CD14-positive monocyte (primary cell): ENCODE measurements at regions not wholly inside any gene's neighbourhood (a gene's known extent, or its start where the extent isn't known, plus 50 kb on each side); places are given as distances from the start of the nearest gene placed in this dataset.

Experiments
- DNase-seq, 3 donors: peaks; one replicate each; pipeline ENCODE4 v3.0.0-alpha.2; 2011 to 2022
- H2AFZ ChIP-seq: 2 replicates; pipeline ENCODE4 v1.6.0; 2012; ENCODE audit warnings: mild to moderate bottlenecking, low read depth, low read length, inconsistent platforms; ENCODE audit not compliant: insufficient read depth, poor library complexity, severe bottlenecking
- H3K27ac ChIP-seq, 2 donors: 1 replicate in 1 of 2; 2 replicates in 1 of 2; pipeline ENCODE4 v1.5.1; 2012 to 2013; ENCODE audit warnings: low read length in 2 of 2, control low read depth in 1 of 2, inconsistent platforms in 1 of 2, low read depth in 1 of 2, mild to moderate bottlenecking in 1 of 2
- H3K27me3 ChIP-seq, 2 donors: one replicate each; pipeline versions ENCODE4 v1.6.0 to v1.6.1; 2011 to 2013; ENCODE audit warnings: low read length in 2 of 2; ENCODE audit not compliant: control insufficient read depth in 2 of 2, insufficient read depth in 2 of 2
- H3K36me3 ChIP-seq, 2 donors: replicated peaks in 1 of 2; 1 replicate in 1 of 2; 2 replicates in 1 of 2; pipeline versions ENCODE4 v1.5.1 to v1.6.1; 2012 to 2013; ENCODE audit warnings: low read length in 2 of 2, control low read depth in 1 of 2, inconsistent platforms in 1 of 2, mild to moderate bottlenecking in 1 of 2; ENCODE audit not compliant: insufficient read depth in 2 of 2, control insufficient read depth in 1 of 2
- H3K4me1 ChIP-seq, 2 donors: 1 replicate in 1 of 2; 2 replicates in 1 of 2; pipeline versions ENCODE4 v1.5.1 to v1.6.1; 2012 to 2013; ENCODE audit warnings: low read length in 2 of 2, control low read depth in 1 of 2, inconsistent platforms in 1 of 2, mild to moderate bottlenecking in 1 of 2, moderate library complexity in 1 of 2; ENCODE audit not compliant: insufficient read depth in 2 of 2, control insufficient read depth in 1 of 2
- H3K4me2 ChIP-seq: replicated peaks from 2 replicates; pipeline ENCODE3; 2012; ENCODE audit warnings: low read length, moderate library complexity, mild to moderate bottlenecking; ENCODE audit not compliant: poor library complexity, severe bottlenecking; ENCODE audit errors: extremely low read depth
- H3K4me3 ChIP-seq, 3 experiments: fragments of 200-600 bp in 1 of 3; sonication (generic) in 1 of 3; replicated peaks in 1 of 3; 1 replicate in 2 of 3; 2 replicates in 1 of 3; pipeline ENCODE4 v1.5.1; 2011 to 2013; ENCODE audit warnings: low read length in 3 of 3, mild to moderate bottlenecking in 3 of 3, control low read depth in 2 of 3, low read depth in 2 of 3, inconsistent platforms in 1 of 3, moderate library complexity in 1 of 3
- H3K79me2 ChIP-seq: 2 replicates; pipeline ENCODE4 v1.6.0; 2012; ENCODE audit warnings: mild to moderate bottlenecking, control low read depth, inconsistent platforms, low read length, moderate library complexity; ENCODE audit not compliant: insufficient read depth
- H3K9ac ChIP-seq: 2 replicates; pipeline ENCODE4 v1.6.0; 2017; ENCODE audit warnings: low read length, mild to moderate bottlenecking; ENCODE audit not compliant: insufficient read depth, poor library complexity, severe bottlenecking
- H3K9me3 ChIP-seq, 2 donors: replicated peaks in 1 of 2; 1 replicate in 1 of 2; 2 replicates in 1 of 2; pipeline versions ENCODE4 v1.5.1 to v1.6.1; 2012 to 2013; ENCODE audit warnings: low read length in 2 of 2, control low read depth in 1 of 2; ENCODE audit not compliant: control insufficient read depth in 1 of 2, insufficient read depth in 1 of 2
- H4K20me1 ChIP-seq: 2 replicates; pipeline ENCODE4 v1.6.0; 2012; ENCODE audit warnings: mild to moderate bottlenecking, low read length, control low read depth, moderate library complexity; ENCODE audit not compliant: insufficient read depth
- H3K27ac Mint-ChIP-seq, 7 donors: one replicate each; pipeline ENCODE4 v1.8.0; 2020; ENCODE audit warnings: mild to moderate bottlenecking in 7 of 7, mixed read lengths in 7 of 7, moderate library complexity in 6 of 7, inconsistent platforms in 2 of 7
- H3K27me3 Mint-ChIP-seq, 3 donors: one replicate each; pipeline ENCODE4 v1.8.0; 2021 to 2022; ENCODE audit warnings: low read depth in 3 of 3, mild to moderate bottlenecking in 3 of 3, mixed read lengths in 3 of 3, moderate library complexity in 3 of 3, inconsistent platforms in 1 of 3
- H3K36me3 Mint-ChIP-seq, 2 donors: one replicate each; pipeline ENCODE4 v1.8.0; 2020; ENCODE audit warnings: mixed read lengths in 2 of 2, inconsistent platforms in 1 of 2, mild to moderate bottlenecking in 1 of 2
- H3K4me1 Mint-ChIP-seq: one replicate; pipeline ENCODE4 v1.8.0; 2020; ENCODE audit warnings: mild to moderate bottlenecking, mixed read lengths
- H3K4me3 Mint-ChIP-seq, 2 donors: one replicate each; pipeline ENCODE4 v1.8.0; 2020; ENCODE audit warnings: mild to moderate bottlenecking in 2 of 2, mixed read lengths in 2 of 2, moderate library complexity in 1 of 2
- H3K9me3 Mint-ChIP-seq, 7 donors: one replicate each; pipeline ENCODE4 v1.8.0; 2020 to 2022; ENCODE audit warnings: mixed read lengths in 7 of 7, mild to moderate bottlenecking in 6 of 7, moderate library complexity in 6 of 7, inconsistent platforms in 2 of 7
- CTCF ChIP-seq: fragments of 200-600 bp; IDR thresholded peaks from one replicate; pipeline ENCODE4 v1.8.0; 2022; ENCODE audit warnings: antibody characterized with exemption, mild to moderate bottlenecking
- WGBS: methylation state at CpG from one replicate; pipeline ENCODE4 v1.1.5; 2013; ENCODE audit warnings: missing lambda C conversion rate; ENCODE audit not compliant: insufficient coverage; 5-methylcytosine and 5-hydroxymethylcytosine counted together
- intact Hi-C, 2 donors: fragments of 100-400 bp; cut with micrococcal nuclease; formaldehyde crosslinking; loops; one replicate each; pipeline versions ENCODE4 v1.15.0 to v1.15.1; 2023

GRCh38 chr16:77014441-77014840 is 176.5 kb upstream of the MON1B start:
- Histone ChIP-seq H3K4me2 (no peak overlapping the region), H3K4me3 (no peak overlapping the region), H3K9ac (no peak overlapping the region), H3K9me3 (peaks cover 13 to 14% of the 10 kb centered on the region in 2 donors), H2AFZ (no peak overlapping the region), H4K20me1 (no peaks in the 10 kb centered on the region), H3K79me2 (no peaks in the 10 kb centered on the region), H3K36me3 (no peaks in the 10 kb centered on the region), H3K4me1 (no peaks in the 10 kb centered on the region), H3K27ac (no peak overlapping the region), H3K27me3 (no peaks in the 10 kb centered on the region)
- TF ChIP-seq CTCF = no peak
- no CpG with 5 or more reads among the region's 2 CpGs for WGBS
- Mint-ChIP-seq H3K9me3 (peaks cover 12 to 24% (median 17%) of the 10 kb centered on the region in 7 donors), H3K27me3 (peaks cover 0 to 2% (median 1%) of the 10 kb centered on the region in 3 donors), H3K27ac (no peak overlapping the region), H3K36me3 (no peaks in the 10 kb centered on the region), H3K4me3 (no peak overlapping the region), H3K4me1 (no peaks in the 10 kb centered on the region)
- intact Hi-C loops = no loop called here
- no peak for DNase-seq

GRCh38 chr16:77030600-77030999 is 160.4 kb upstream of the MON1B start:
- no CpG with 5 or more reads among the region's 1 CpG for WGBS

More at GRCh38 chr16:77030600-77030999, 160.4 kb upstream of the MON1B start:
- Mint-ChIP-seq H3K9me3 (peaks cover 0 to 2% (median 0%) of the 10 kb centered on the region in 7 donors), H3K27ac (no peak overlapping the region), H3K4me1 (no peaks in the 10 kb centered on the region), H3K36me3 (no peaks in the 10 kb centered on the region), H3K4me3 (no peak overlapping the region), H3K27me3 (peaks cover 0 to 2% (median 0%) of the 10 kb centered on the region in 3 donors)
- Histone ChIP-seq H3K27ac (no peak overlapping the region), H3K36me3 (no peaks in the 10 kb centered on the region), H2AFZ (no peak overlapping the region), H3K4me3 (no peak overlapping the region), H3K9me3 (no peaks in the 10 kb centered on the region), H3K4me1 (no peaks in the 10 kb centered on the region), H3K9ac (no peak overlapping the region), H3K79me2 (no peaks in the 10 kb centered on the region), H4K20me1 (no peaks in the 10 kb centered on the region), H3K27me3 (no peaks in the 10 kb centered on the region), H3K4me2 (no peak overlapping the region)
- intact Hi-C loops = no loop called here
- no peak for DNase-seq
- TF ChIP-seq CTCF = no peak
